ENCODE measurements at regions not wholly inside any gene's neighbourhood (a gene's known extent, or its start where the extent isn't known, plus 50 kb on each side); places are given as distances from the start of the nearest gene placed in this dataset.
A peak's percentile ranks its signal among the peaks of the same experiment; 100 is the strongest.
"Not testable (repeated sequence)": the region's sequence is repeated elsewhere in the genome, so short reads cannot be mapped to it uniquely, and the experiment has no call there.

DNA sequence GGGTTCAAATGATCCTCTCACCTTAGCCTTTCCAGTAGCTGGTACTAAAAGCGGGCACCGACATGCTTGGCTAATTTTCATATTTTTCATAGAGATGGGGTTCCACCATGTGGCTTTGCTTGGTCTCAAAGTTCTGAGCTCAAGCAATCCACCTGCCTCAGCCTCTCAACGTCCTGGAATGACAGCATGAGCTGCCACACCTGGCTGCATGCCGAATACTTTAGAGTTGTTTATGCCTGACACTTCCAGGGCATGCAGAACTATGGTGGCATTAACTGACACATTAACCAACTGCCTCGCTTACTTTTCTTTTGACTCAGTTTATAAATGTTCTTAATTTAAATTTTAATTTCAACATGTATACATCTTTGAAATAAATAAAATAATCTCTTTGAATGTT is 135.8 kb downstream of the CCDC74A start:
- DNase-seq; ATAC-seq; intact Hi-C loops (cut with micrococcal nuclease): not testable (repeated sequence)

DNA sequence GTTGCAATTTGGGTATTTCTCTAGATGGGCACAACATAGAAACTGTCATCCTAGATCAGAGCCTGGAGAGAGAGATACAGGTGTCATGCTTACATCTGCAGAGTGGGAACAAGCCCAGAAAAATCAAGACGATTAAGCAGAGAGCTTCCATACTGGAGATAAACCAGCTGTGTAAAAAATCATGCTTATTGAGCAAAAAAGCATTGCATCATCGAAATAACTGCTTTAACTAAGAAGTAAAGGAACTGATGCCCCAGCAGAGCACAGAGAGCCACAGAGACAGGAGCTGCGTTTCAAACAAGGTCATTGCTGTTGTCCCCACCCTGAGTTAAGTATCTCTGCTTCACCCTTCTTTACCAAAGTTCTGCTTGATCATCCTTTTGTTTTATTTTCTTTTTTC is 138.0 kb downstream of the CCDC74A start:
- DNase-seq; ATAC-seq; intact Hi-C loops (cut with micrococcal nuclease): not testable (repeated sequence)

DNA sequence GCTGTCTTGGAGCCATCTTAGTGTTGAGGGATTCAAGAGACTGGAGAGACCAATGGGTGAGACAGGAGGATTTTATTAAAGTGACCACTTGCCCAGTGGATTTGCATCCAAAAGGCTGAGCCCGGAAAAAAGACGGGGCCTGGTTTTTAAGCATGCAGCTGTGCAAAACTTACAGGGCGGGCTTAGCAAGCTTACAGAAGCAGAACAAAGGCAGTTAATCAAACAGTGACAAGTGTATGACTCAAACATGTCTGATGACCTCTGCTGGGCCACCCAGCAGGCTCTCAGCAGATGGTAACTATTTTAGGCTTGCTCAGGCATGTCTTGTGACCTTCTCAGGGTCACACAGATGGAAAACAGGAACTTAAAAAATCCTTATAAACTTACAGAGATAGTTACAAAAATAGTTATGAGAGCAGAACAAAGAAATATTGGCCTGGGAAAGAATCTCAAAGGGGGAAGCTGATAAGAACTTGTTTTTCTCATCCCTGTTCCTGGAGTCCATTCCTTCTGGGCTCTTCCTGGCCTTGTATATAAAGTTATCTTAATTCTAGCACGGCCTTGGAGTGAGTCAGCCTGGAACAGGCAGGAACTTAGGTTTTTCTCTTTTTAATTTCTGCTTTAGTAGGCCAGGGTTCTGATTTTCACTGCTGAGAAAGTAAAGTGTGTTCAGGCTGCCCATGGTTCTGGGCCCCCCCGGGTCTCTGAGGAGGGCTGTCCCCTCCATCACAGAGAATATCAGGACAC is 141.3 kb downstream of the CCDC74A start:
- ATAC-seq; intact Hi-C loops (cut with micrococcal nuclease): not testable (repeated sequence)
- peak; percentile 26 for DNase-seq

DNA sequence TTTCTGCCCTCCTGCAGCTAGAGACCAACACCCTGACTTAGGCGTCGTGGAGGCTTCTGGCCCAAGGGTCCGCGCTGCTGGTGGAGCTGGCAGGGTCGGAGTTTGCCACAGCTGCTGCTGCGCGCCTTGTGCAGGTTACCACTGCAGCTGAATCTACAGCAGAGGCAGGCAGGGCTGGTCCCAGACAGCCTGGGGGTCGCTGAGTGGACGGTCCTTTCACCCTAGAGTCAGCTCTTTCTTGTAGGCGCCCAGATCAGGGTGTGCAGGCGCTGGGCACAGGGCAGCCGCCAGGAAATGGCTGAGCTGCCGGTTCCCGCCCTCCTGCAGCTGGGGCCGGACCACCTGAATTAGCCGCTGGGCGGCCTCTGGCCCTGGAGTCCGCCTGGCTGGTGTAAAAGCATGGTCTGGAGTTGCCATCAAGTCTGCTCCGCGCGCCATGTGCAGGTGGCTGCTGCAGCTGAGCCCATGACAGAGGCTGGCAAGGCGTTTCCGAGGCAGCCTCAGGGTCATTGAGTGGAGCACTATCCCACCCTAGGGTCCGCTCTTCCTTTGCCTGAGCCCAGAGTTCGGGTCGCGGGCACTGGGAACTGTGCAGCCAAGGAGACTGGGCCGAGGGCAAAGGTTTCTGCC is 144.3 kb downstream of the CCDC74A start:
- ATAC-seq; intact Hi-C loops (cut with micrococcal nuclease): not testable (repeated sequence)
- peak; percentile 31 for DNase-seq

DNA sequence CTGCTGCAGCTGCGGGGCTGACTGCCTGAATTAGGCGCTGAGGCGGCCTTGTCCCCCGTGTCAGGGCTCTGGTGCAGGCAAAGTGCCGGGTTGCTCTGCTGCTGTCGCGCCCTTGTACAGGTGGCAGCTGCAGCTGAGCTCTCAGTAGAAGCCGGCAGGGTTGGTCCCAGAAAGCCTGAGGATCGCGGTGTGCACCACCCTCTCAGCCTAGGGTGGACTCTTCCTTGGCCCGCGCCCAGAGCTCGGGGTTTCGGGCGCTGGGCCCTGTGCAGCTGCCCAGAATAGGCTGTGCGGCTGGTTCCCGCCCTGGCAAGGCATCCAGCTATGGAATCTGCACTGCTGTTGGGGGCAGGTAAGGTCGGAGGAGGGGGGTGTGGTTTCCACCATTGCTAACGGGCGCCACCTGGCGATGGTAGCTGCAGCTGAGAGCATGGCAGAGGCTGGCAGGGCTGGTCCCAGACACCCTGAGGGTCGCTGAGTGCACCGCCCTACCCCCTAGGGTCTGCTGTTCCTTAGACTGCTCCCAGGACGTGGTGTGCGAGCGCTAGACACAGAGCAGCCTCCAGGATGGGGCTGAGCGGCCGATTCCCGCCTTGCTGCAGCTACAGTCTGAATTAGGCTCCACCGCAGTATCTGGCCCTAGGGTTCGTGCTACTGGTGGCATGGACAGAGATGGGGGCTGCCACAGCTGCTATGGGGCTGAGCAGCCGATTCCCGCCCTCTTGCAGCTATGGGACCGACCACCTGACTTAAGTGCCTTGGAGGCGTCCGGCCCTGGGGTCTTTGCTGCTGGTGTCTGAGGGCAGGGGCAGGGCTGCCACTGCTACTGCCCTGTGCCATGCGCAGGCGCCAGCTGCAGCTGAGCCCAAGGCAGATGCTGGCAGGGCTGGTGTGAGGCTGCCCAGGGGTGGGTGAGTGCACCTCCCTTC is 145.0 kb downstream of the CCDC74A start:
- intact Hi-C loops (cut with micrococcal nuclease), result not testable (repeated sequence)
- peak; percentile 86 for DNase-seq
- ATAC-seq, result peak; percentile 99

DNA sequence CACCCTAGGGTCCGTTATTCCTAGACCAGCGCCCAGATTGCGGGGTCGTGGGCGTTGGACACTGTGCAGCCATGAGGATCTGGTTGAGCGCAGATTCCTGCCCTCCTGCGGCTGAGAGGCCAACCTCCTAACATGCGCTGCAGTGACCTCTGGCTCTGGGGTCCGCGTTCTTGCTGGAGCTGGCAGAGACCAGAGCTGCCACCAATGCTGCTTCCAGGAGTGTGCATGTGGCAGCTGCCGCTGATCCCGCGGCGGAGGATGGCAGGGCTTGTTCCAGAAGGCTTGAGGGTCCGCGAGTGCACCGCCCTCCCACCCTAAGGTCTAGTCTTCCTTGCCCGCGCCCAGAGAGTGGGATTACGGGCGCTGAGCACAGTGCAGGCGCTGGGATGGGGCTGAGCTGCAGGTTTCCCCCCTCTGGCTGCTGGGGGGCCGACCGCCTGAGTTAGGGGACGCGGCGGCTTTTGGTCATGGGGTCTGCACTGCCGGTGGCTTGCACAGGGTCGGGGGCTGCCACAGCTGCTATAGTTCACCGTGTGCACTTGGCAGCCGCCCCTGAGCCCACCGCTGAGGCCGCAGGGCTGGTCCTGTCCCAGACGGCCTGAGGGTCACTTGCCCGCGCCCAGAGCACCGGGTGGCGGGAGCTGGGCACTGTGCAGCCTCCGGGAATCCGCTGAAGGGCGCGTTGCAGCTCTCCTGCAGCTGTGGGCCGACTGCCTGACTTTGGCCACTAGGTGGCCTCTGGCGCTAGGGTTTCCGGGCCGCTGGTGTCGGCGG is 145.9 kb downstream of the CCDC74A start:
- ATAC-seq, result peak; percentile 96
- intact Hi-C loops (cut with micrococcal nuclease), result no loop called here

DNA sequence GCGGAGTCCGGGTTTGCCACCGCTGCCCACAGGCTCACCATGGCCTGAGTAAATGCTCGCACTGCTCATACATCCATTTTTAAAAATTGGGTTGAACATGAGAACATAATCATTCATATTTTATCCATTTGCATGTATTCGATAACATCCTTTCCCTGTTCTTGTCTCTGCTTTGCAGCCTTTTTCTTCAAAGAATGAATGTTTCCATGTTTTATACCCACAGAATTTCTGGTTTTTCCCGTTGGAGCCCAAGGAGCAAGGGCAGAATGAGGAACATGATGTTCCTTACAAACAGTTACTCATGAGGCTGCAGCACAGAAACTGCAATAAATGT is 146.5 kb downstream of the CCDC74A start:
- intact Hi-C loops (cut with micrococcal nuclease), result no loop called here
- no peak for ATAC-seq
- no peak for DNase-seq

More for the DNA sequence above, 145.9 kb downstream of the CCDC74A start:
- peak; percentile 88 for DNase-seq

DNA sequence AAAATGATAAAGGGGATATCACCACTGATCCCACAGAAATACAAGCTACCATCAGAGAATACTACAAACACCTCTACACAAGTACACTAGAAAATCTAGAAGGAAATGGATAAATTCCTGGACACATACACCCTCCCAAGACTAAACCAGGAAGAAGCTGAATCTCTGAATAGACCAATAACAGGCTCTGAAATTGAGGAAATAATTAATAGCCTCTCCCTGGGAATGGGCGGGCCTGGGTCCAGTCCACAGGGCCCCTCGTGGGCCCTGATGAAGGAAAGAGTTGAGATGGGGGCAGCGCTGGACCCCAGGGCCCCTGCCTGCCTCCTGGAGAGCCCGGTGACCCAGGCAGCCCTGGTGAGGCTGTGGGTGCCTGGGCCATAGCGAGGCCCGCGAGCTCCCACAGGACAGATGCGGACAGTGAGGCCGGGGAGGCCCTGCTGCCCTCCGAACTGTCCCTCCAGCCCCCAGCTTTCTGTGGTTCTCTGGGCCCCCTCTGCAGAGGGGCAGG is 154.0 kb downstream of the CCDC74A start:
- ATAC-seq (peak; percentile 74), DNase-seq (peak; percentile 29)
- intact Hi-C loops (cut with micrococcal nuclease), result not testable (repeated sequence)

DNA sequence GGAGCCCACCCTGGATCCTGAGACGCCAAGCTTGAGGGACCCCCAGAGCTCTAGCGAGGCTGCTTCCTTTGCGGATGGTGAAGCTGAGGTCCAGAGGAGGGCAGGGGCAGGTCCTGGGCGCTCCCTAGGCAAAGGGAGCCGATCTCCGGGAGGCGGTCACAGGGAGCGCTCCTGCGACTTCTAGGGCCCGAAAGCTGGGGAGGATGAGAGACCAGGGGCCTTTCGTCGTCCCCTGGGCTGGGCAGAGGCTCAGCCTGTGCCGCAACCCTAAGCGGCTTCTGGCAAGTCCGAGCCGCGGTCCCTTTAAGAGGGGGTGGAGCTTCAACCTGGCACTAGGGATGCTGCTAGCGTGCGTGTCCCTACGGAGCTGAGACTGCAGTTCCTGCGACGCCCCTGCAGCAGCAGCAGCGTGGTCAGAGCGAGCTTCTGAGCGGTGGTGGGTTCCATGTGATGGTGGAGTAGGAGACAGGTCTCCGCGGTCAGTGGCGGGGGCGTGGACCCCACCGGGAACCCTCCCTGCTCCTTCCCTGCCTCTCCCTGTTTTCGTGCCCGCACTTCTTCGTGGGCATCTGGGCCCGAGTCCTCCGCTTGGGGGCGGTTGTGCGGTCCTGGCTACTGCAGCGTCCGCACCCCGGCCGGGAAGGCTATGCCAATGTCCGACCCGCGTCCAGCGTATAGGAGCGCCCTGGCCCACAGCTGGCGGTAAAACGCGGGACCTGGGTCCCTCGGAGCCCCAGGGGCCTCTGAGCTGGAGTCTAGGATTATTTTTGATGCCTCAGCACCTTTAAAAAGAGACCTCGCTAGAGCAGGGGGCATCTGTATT is 154.6 kb downstream of the CCDC74A start:
- intact Hi-C loops (cut with micrococcal nuclease), result no loop called here
- ATAC-seq, result peak; percentile 99
- peak; percentile 85 for DNase-seq

DNA sequence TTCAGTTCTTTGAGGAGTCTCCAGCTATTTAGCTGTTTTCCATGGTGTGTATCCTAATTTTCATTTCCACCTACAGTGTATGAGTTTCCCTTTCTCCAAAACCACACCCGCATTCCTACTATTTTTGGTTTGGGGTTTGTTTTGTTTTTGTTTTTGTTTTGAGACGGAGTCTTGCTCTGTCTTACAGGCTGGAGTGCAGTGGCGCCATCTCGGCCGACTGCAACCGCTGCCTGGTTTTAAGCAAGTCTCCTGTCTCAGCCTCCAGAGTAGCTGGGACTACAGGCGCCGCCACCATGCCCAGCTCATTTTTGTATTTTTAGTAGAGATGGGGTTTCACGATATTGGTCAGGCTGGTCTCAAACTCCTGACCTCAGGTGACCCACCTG is 155.2 kb downstream of the CCDC74A start:
- ATAC-seq (peak; percentile 64), DNase-seq (peak; percentile 40)
- intact Hi-C loops (cut with micrococcal nuclease), result not testable (repeated sequence)

DNA sequence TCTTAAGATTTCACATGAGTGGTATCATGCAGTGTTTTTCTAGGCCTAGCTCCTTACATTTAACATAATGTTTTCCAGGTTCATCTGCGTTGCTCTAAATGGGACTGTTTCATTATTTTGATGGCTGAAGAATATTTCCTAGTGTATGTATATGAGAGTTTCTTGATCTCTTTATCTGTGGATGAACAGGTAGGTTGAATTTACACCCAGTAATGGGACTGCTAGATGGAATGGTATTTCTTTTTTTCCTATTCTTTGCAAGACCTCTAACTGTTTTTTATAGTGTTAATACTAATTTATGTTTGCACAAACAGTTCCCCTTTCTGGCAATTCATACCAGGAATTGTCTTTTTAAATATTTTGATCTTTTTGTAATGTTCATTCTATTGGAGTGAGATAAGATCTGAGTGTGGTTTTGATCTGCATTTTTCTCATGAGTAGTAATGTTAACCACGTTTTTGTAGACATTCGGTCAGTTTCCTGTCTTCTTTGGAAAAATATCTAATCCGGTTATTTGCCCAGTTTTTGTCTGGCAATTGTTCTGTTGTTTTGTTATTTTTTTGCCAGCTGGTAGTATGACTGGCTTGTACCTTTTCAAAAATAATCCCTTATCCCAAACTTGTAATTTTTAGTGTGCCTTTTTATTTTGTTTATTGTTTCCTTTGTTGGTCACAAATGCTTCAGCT is 157.1 kb downstream of the CCDC74A start:
- intact Hi-C loops (cut with micrococcal nuclease); DNase-seq: not testable (repeated sequence)

DNA sequence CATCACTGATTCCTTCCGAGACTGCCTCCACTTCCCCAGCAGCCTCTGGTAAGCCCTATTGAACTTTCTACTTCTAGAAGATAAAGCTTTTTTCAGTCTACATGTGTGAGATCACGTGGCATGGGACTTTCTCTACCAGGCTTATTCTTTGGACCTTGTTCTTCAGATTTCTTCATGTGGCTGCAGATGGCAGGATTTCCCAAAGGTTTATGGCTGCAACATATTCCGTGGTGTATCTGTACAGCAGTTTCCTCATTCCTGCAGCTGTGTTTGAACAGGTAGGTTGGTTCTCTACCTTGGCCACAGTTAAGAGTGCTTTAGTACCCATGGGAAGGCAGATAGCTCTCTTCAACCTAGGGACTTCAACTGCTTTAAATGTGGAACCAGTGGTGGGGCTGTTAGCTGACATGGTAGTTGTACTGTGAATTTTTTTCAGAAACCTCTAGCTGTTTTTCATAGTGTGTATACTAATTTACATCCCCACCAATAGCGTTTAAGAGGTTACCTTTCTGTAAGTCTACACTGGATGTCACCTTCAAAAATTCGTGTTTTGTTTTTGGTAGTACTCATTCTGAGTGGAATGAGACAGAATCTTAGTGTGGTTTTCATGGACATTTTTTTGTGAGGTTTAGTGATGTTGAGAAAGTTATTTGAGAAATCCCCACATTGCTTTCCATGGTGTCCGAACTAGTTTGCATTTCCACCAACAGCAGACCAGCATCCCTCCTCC is 158.6 kb downstream of the CCDC74A start:
- DNase-seq; ATAC-seq; intact Hi-C loops (cut with micrococcal nuclease): not testable (repeated sequence)

More for the DNA sequence above, 157.1 kb downstream of the CCDC74A start:
- not testable (repeated sequence) for ATAC-seq

DNA sequence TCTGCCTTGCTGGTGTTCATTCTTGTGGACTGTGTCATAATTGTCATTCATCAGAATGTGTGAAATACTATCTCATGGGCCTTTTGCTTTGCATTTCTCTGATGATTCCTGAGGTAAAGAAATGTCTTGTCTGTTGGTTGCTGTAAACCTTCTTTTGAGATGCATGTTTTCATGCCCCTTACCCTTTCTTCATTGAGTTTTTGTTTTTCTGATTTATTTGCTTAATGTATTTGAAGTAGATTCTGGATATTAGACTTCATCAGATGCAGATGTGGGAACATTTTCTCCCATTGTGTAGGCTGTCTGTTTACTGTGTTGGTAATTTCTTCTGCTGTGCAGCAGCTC is 159.2 kb downstream of the CCDC74A start:
- DNase-seq; intact Hi-C loops (cut with micrococcal nuclease); ATAC-seq: not testable (repeated sequence)

DNA sequence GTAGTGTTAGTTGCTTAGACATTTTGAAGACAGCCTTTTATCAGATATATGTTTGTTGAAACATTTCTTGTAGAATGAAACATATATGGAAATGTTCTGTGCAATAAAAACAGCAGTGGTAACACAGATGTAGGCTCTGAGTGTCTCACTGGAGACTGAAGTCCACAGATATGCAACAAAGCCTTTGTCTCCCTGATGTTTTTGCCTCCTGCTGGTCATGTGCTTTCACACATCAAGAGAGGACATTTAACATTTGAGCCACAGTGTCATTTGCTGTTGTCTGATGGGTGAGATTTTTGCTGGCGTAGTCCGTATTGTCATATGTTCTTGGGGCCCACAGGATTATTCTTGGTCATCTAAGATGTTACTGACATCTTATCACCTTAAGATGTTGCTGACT is 161.4 kb downstream of the CCDC74A start:
- DNase-seq; ATAC-seq; intact Hi-C loops (cut with micrococcal nuclease): not testable (repeated sequence)

DNA sequence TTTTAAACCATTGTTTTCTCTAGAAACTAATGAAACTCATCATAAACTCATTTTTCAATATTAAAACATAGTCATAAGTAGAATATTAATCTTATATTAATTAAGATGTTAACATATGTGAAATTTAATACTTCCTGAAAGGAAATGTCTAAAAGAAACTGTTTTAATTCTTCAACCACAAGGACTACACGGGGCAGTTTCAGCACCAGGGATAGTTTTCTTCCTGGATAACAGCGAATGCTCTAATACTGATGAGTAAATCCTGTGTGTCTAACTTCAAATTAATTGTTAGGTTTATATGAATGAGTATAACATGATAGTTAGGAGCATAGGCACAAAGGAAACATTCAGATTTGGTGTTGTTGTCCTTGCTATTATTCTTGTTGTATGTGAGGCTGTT is 183.6 kb downstream of the CCDC74A start:
- DNase-seq; ATAC-seq; intact Hi-C loops (cut with micrococcal nuclease): not testable (repeated sequence)

DNA sequence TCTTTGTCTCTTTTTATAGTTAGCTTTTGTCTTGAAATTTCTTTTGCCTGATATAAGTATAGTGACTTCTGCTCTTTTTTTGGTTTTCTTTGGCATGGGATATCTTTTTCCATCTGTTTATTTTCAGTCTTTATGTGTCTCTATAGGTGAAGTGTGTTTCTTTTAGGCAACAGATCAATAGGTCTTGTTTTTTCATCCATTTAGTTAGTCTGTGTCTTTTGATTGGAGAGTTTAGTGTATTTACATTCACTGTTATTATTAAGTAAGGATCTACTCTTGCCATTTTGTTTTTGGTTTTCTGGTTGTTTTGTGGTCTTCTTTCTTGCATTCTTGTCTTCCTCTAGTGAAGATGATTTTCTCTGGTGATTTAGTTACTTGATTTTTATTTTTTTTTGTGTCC is 190.2 kb downstream of the CCDC74A start:
- intact Hi-C loops (cut with micrococcal nuclease); ATAC-seq; DNase-seq: not testable (repeated sequence)

DNA sequence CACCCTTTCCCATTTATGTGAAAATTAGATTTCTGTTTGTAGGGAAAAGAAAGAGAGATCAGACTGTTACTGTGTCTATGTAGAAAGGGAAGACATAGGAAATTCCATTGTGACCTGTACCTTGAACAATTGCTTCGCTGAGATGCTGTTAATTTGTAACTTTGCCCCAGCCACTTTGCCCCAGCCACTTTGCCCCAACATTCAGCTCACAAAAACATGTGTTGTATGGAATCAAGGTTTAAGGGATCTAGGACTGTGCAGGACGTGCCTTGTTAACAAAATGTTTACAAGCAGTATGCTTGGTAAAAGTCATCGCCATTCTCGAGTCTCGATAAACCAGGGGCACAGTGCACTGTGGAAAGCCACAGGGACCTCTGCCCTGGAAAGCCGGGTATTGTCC is 193.5 kb downstream of the CCDC74A start:
- ATAC-seq; intact Hi-C loops (cut with micrococcal nuclease); DNase-seq: not testable (repeated sequence)
